BE2C (cell line): ENCODE measurements at regions not wholly inside any gene's neighbourhood (a gene's known extent, or its start where the extent isn't known, plus 50 kb on each side); places are given as distances from the start of the nearest gene placed in this dataset.

ENCODE experiments used
- DNase-seq: peaks from one replicate; pipeline ENCODE4 v3.0.0-alpha.2; 2020
- H3K27me3 ChIP-seq: fragments of 250-450 bp; sonication (Bioruptor Pico); 2 replicates; pipeline ENCODE4 v1.5.1; 2020; ENCODE audit warnings: mild to moderate bottlenecking
- H3K36me3 ChIP-seq: fragments of 250-450 bp; sonication (Bioruptor Pico); 2 replicates; pipeline ENCODE4 v1.5.1; 2020; ENCODE audit warnings: mild to moderate bottlenecking
- H3K4me1 ChIP-seq: fragments of 250-450 bp; sonication (Bioruptor Pico); 2 replicates; pipeline ENCODE4 v1.5.1; 2020
- H3K4me3 ChIP-seq: 2 replicates; pipeline ENCODE4 v1.5.1; 2011; ENCODE audit warnings: low read depth, low read length
- H3K9me3 ChIP-seq: fragments of 250-450 bp; sonication (Bioruptor Pico); 2 replicates; pipeline ENCODE4 v1.5.1; 2020
- CTCF ChIP-seq: IDR thresholded peaks from 2 replicates; pipeline ENCODE4 v1.5.1; 2012; ENCODE audit warnings: mild to moderate bottlenecking, low read depth, low read length

- Histone ChIP-seq H3K4me3 (no peak overlapping the region), H3K9me3 (no peaks in the 10 kb centered on the region), H3K36me3 (no peaks in the 10 kb centered on the region), H3K27me3 (no peaks in the 10 kb centered on the region), H3K4me1 (no peaks in the 10 kb centered on the region)
- no peak for DNase-seq
- TF ChIP-seq CTCF: no peak
Observed at GRCh38 chr18:41073372-41073954, 881.6 kb upstream of the PIK3C3 start.

GRCh38 chr18:41072946-41073345 lies 882.1 kb upstream of the PIK3C3 start:
- no peaks in the 10 kb centered on the region for H3K9me3 ChIP-seq
- DNase-seq: no peak
- no peak overlapping the region for H3K4me3 ChIP-seq
- H3K27me3 ChIP-seq: no peaks in the 10 kb centered on the region
- H3K4me1 ChIP-seq: no peaks in the 10 kb centered on the region
- no peaks in the 10 kb centered on the region for H3K36me3 ChIP-seq
- TF ChIP-seq CTCF: no peak

GRCh38 chr18:41071826-41072225 lies 883.2 kb upstream of the PIK3C3 start:
- H3K9me3 ChIP-seq: no peaks in the 10 kb centered on the region
- no peak for TF ChIP-seq CTCF
- no peaks in the 10 kb centered on the region for H3K36me3 ChIP-seq
- DNase-seq: no peak
- H3K4me1 ChIP-seq: no peaks in the 10 kb centered on the region
- H3K27me3 ChIP-seq: no peaks in the 10 kb centered on the region
- no peak overlapping the region for H3K4me3 ChIP-seq

DNA sequence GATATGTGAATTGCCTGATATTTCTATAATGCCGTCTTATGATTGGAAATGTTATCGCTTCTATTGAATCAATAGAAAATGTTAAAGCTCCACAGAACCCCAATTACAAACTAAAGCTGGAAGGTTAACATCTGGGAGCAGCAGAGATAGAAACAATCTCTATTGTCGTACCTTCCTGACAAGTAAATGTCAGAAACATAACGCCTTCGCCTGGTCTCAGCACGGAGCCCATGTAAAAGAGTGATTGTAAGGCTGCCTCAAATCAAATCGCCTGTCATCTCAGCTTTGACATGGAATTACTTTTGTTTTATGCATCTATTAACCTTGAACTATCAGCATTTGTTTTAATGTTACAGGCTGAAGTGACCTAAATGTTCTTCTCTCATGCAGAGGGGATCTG lies 885.9 kb upstream of the PIK3C3 start:
- Histone ChIP-seq H3K4me1 (no peaks in the 10 kb centered on the region), H3K27me3 (no peaks in the 10 kb centered on the region), H3K36me3 (no peaks in the 10 kb centered on the region), H3K9me3 (no peaks in the 10 kb centered on the region), H3K4me3 (no peak overlapping the region)
- DNase-seq: no peak
- TF ChIP-seq CTCF: no peak

- Histone ChIP-seq H3K9me3 (no peaks in the 10 kb centered on the region), H3K4me1 (no peaks in the 10 kb centered on the region), H3K27me3 (no peaks in the 10 kb centered on the region), H3K4me3 (no peak overlapping the region), H3K36me3 (no peaks in the 10 kb centered on the region)
- DNase-seq: no peak
- TF ChIP-seq CTCF: no peak
Observed at GRCh38 chr18:41064916-41065315, 890.1 kb upstream of the PIK3C3 start.

DNA sequence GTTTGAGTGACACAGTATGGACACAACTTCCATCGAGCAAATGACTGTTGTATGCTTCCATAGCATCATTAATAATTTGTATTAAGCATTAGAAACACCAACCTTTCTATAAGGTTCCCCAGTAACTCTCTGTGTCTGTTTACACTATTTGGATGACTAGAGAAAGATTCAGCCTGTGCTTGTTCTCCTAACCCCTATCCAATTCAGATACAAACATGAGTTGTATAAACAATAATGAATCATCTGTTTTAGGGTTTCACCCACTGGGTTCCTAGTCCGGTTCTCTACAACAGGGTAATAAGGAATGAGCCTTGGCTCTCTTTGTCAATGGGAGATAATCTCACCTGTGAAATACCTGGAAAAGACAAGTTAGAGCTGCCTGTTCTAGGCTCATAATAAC lies 894.1 kb upstream of the PIK3C3 start:
- TF ChIP-seq CTCF: no peak
- no peaks in the 10 kb centered on the region for H3K27me3 ChIP-seq
- DNase-seq: no peak
- H3K4me3 ChIP-seq: no peak overlapping the region
- no peaks in the 10 kb centered on the region for H3K36me3 ChIP-seq
- no peaks in the 10 kb centered on the region for H3K4me1 ChIP-seq
- H3K9me3 ChIP-seq: no peaks in the 10 kb centered on the region
